Loucy (cell line): ENCODE measurements at regions not wholly inside any gene's neighbourhood (a gene's known extent, or its start where the extent isn't known, plus 50 kb on each side); places are given as distances from the start of the nearest gene placed in this dataset.

Experiments used
- CTCF ChIP-seq: fragments of 200-600 bp; sonication (generic); conservative IDR thresholded peaks from 2 replicates; pipeline ENCODE4 v1.5.1; 2014; ENCODE audit warnings: mild to moderate bottlenecking, antibody characterized with exemption, low read length
- EZH2phosphoT487 ChIP-seq: fragments of 200-600 bp; IDR thresholded peaks from 2 replicates; pipeline ENCODE4 v1.6.1; 2018; ENCODE audit warnings: antibody characterized with exemption, mild to moderate bottlenecking, moderate library complexity, borderline replicate concordance

- TF ChIP-seq CTCF = no peak
- TF ChIP-seq EZH2phosphoT487 = no peak
Measured at GRCh38 chr1:53400761-53401674, 58.2 kb upstream of the DMRTB1 start.
